IPS DF 4.7 (cell line): ENCODE measurements at regions not wholly inside any gene's neighbourhood (a gene's known extent, or its start where the extent isn't known, plus 50 kb on each side); places are given as distances from the start of the nearest gene placed in this dataset.
"Not testable (repeated sequence)": the region's sequence is repeated elsewhere in the genome, so short reads cannot be mapped to it uniquely, and the experiment has no call there.

Experiments used
- DNase-seq: peaks from one replicate; pipeline ENCODE4 v3.0.0-alpha.2; 2013; ENCODE audit warnings: low spot score; ENCODE audit errors: extremely low read depth

- DNase-seq = no peak
These were observed 629.3 kb upstream of the NRP1 start for GRCh38 chr10:33963729-33964128.

DNA sequence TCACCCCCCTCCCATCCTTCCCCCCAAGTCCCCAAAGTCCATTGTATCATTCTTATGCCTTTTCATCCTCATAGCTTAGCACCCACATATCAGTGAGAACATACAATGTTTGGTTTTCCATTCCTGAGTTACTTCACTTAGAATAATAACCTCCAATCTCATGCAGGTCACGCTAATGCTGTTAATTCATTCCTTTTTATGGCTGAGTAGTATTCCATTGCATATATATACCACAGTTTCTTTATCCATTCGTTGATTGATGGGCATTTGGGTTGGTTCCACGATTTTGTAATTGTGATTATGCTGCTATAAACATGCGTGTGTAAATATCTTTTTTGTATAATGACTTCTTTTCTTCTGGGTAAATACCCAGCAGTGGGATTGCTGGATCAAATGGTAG is 621.9 kb upstream of the NRP1 start:
- DNase-seq = not testable (repeated sequence)

DNA sequence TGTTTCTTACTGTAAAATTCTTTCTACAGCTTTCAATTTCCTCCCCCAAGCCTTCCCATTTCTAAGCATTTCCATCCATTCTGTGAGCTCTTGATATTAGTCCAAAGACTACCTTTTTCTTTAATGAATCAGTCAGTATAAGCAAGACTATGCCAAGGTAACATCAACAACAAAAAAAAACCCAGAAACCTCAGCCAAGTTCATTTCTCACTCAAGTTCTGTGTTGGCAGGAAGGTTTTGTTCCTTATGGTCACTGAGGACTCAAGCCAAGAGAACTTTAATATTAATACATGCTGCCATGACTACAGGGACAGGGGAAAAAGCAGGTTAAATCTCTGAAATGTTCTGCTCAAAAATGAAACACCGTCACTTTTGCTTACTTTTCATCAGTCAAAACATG is 621.2 kb upstream of the NRP1 start:
- no peak for DNase-seq

DNA sequence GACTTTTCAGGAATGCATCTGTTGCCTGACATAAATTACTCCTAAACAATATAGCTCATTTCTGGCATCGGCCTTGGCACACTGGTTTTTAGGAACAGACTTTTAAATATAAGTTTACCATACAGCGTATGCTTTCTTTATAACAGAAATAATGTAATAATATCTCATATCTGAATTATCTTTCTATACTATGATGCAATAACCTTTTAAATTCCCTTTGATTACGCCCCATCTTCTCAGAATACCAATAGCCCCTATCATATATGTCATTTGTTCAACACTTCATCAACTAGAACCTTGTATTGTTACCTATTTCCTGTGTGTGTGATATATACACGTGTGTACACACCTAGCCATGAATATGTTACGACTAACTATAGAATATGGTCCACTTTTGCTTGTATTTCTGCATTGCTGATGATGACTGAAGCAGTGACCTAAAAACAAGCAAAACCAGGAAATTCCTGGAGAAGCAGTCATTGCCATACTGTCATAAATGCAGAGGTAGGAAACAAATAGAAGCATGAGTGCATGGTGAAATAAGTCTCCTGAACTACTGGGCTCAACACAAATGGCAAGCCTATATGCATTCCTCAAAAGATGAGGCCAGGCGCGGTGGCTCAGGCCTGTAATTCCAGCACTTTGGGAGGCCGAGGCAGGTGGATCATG is 618.4 kb upstream of the NRP1 start:
- DNase-seq = no peak

GRCh38 chr10:33950206-33950605 is 615.7 kb upstream of the NRP1 start:
- no peak for DNase-seq

GRCh38 chr10:33947544-33947943 is 613.1 kb upstream of the NRP1 start:
- no peak for DNase-seq

DNA sequence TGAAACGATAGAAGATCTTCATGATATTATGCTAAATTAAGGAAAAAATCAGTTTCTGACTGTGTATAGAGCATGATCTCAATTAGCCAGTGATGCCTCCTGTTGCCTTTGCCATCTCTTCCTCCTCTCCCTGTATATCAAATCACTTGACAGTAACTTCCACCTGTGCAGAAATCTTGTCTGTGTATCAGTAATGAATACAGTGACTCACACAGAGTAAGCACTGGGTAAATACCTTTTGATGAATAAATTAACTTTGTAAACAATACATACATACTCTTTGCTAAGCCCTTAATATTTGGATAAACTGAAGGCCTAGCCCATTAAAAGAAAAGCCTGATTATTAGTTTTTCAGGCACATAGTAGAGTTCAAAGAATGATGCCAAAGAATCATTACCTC is 610.6 kb upstream of the NRP1 start:
- no peak for DNase-seq

DNA sequence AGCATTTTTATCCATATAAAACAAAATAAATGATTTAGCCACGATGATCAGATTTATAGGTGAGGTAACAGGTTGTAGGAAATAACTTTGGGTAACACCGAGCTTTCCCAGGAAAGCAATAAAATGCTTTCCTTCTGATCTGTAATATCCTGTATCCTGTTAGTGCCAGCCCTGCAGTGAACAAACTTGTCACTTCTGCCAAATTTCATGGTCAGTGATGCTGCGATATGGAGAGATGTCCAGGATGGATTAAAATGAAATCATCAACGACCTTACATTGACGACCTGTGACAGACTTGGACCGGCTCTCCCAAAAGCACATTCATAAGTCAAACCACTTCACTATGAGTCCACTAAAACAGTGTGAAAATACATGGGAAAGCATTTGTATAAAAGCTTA is 608.0 kb upstream of the NRP1 start:
- no peak for DNase-seq

- no peak for DNase-seq
These were observed 605.4 kb upstream of the NRP1 start for GRCh38 chr10:33939892-33940291.

DNA sequence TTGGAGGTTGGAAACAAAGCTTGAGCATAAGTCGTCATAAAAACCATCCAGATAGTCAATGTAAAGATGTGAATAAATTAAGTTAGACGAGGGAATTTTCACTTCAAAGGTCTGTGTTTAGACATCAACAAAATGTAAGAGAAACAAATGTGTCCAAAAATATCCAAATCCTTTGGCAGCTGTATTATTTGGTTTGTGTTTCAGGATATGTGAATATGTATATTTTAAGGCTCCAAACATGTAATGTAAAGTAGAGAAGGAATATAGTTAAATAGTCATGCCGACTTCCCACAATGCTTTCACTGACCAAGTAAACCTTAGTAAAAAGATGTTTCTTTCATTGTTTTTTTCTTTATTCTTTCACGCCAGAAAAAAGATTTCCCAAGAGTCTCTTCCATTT is 604.9 kb upstream of the NRP1 start:
- DNase-seq = no peak

GRCh38 chr10:33938001-33938400 is 603.5 kb upstream of the NRP1 start:
- DNase-seq = no peak

DNA sequence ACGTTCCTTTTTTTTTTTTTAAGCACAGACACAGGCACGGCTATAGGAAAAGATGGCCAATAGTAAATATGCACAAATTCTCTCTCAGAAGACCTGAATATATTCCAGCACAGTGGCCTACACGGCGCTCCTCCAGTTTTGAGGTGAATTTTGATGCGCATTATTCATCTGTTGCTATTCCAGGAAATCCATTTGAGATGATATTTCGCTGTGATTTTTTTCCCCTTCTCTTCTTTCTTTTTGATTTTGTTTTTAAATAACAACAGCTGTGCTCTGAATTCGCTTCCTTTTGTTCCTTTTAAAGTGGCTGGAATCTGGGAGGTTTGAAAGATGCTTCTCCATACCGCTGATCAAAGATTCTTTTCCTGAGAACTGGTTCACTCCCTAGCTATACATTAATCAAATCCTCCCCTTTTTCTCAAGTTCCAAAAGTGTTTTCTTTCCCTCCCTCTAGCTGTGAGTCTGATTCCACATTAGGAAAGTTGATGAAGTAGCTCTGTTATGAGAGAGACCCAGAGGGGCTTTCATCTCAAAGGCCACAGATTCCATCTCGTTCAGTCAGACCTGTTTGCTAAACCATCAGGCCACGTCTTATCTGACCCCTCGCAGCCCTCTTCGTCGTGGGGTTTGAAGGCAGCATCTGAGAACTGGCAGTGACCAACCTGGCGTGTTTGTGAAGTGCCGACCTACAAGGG is 602.7 kb upstream of the NRP1 start:
- DNase-seq = no peak

DNA sequence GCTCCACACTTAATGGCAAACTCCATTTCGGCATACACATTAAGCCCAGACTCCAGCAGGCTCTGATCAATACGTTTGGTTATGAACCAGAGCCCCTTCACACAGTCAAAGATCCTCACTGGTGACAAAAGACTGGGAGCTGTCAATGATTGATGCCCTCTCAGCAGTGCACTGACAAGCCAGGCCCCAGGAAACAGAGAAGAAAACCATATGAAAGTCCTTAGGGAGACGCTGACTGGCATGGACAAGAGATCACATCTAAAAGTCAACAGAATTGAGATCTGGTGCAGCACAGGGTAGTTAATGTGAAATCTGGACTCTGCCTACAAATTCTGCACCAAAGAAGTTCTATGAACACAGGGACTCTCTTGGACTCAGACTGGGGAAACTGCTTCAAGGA is 600.9 kb upstream of the NRP1 start:
- no peak for DNase-seq

DNA sequence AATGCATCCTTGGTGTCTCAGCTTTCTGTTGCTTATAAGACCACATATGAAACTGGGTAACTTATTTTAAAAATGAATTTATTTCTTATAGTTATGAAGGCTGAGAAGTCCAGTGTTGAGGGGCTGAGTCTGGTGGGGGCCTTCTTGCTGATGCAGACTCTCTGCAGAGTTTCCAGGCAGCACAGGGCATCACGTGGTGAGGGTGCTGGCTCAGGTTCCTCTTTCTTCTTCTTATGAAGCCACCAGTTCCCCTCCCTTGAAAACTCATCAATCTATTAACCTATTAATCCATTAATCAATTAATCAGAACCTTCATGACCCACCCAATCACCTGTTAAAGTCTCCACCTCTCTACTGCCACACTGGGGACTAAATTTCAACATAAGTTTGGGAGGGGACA is 595.6 kb upstream of the NRP1 start:
- DNase-seq = no peak

GRCh38 chr10:33927347-33927746 is 592.9 kb upstream of the NRP1 start:
- no peak for DNase-seq

- no peak for DNase-seq
These were observed 587.6 kb upstream of the NRP1 start for GRCh38 chr10:33921970-33922605.

DNA sequence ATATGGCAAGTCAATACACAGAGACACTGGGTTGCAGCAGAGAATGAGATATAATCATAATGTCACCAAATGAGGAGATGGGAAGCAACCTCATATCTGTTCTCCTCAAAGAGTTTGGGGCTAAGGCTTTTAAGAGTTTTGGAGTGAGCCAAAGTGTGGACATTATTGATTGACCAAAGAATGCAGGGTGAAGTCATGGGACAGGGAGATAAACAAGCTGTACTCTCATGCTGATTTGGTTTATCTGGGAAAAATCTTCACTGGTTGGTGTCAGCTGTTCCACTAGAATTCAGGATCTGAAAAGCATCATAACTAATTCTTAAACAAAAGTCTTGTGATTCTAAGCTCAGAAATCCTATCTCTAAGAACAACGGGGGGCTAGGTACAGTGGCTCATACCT is 585.9 kb upstream of the NRP1 start:
- DNase-seq = no peak

DNA sequence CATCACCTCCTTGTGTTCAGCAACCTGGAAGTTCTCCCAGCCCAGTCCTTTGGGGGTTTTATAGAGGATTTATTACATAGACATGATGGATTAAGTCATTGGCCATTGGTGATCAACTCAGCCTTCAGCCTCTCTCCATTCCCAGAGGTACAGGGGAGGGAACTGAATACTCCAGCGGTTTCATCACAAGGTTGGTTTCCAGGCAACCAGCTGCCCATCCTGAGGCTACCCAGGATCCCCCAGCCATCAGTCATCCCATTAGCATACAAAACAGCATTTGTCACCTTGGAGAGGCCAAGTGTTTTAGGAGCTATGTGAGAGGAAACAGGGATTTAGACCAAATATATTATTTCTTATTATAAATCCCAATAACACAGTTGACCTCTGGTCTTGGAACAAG is 584.8 kb upstream of the NRP1 start:
- DNase-seq = no peak

GRCh38 chr10:33917069-33917780 is 582.8 kb upstream of the NRP1 start:
- no peak for DNase-seq

GRCh38 chr10:33914746-33915145 is 580.3 kb upstream of the NRP1 start:
- no peak for DNase-seq

GRCh38 chr10:33913194-33913593 is 578.7 kb upstream of the NRP1 start:
- no peak for DNase-seq

DNA sequence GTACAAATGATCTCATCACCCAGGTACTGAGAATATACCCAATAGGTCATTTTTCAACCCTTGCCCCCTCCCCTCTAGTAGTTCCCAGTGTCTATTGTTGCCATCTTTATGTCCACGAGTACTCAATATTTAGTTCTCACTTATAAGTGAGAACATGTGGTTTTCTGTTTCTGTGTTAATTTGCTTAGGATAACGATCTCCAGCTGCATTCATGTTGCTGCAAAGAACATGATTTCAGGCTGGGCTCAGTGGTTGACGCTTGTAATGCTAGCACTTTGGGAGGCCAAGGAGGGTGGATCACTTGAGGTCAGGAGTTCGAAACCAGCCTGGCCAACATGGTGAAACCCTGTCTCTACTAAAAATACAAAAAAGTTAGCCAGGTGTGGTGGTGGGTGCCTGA is 575.0 kb upstream of the NRP1 start:
- DNase-seq = not testable (repeated sequence)
